Tibial artery (tissue), 4 donors: ENCODE measurements at regions not wholly inside any gene's neighbourhood (a gene's known extent, or its start where the extent isn't known, plus 50 kb on each side); places are given as distances from the start of the nearest gene placed in this dataset.

ENCODE experiments used
- DNase-seq, 2 donors: peaks; one replicate each; pipeline ENCODE4 v3.0.0-alpha.2; 2019
- H3K27ac ChIP-seq, 2 donors: fragments of 200-600 bp; sonication (generic) in 1 of 2; 1 replicate in 1 of 2; 2 replicates in 1 of 2; pipeline ENCODE4 v1.5.1; 2018 to 2019; ENCODE audit warnings: mild to moderate bottlenecking in 1 of 2
- H3K27me3 ChIP-seq, 2 donors: fragments of 200-600 bp; sonication (generic) in 1 of 2; one replicate each; pipeline versions ENCODE4 v1.5.1 to v1.6.0; 2016 to 2019
- H3K36me3 ChIP-seq, 3 donors: fragments of 200-600 bp; sonication (generic) in 2 of 3; one replicate each; pipeline ENCODE4 v1.5.1; 2016 to 2019; ENCODE audit warnings: mild to moderate bottlenecking in 2 of 3
- H3K4me1 ChIP-seq, 4 donors: fragments of 200-600 bp; sonication (generic) in 2 of 4; 1 replicate in 3 of 4; 2 replicates in 1 of 4; pipeline ENCODE4 v1.5.1; 2016 to 2019
- H3K4me3 ChIP-seq, 2 donors: fragments of 200-600 bp; sonication (generic) in 1 of 2; 1 replicate in 1 of 2; 2 replicates in 1 of 2; pipeline ENCODE4 v1.5.1; 2018 to 2019; ENCODE audit warnings: mild to moderate bottlenecking in 2 of 2
- H3K9me3 ChIP-seq, 3 donors: fragments of 200-600 bp; sonication (generic) in 1 of 3; one replicate each; pipeline ENCODE4 v1.5.1; 2016 to 2019
- CTCF ChIP-seq, 2 experiments: fragments of 200-600 bp in 1 of 2; fragments of 450-650 bp in 1 of 2; IDR thresholded peaks; one replicate each; pipeline ENCODE4 v1.5.1; 2017 to 2019; ENCODE audit warnings: antibody characterized with exemption in 2 of 2, mild to moderate bottlenecking in 1 of 2, moderate library complexity in 1 of 2
- intact Hi-C: fragments of 100-400 bp; cut with DNase I; formaldehyde crosslinking; loops from one replicate; pipeline ENCODE4 v1.15.0; 2023; ENCODE audit warnings: low total_unique reads

- intact Hi-C loops, result no loop called here
- no peaks in the 10 kb centered on the region for H3K27me3 ChIP-seq
- no peaks in the 10 kb centered on the region for H3K9me3 ChIP-seq
- no peaks in the 10 kb centered on the region for H3K36me3 ChIP-seq
- no peak overlapping the region for H3K4me3 ChIP-seq
- DNase-seq, result no peak
- no peaks in the 10 kb centered on the region for H3K4me1 ChIP-seq
- TF ChIP-seq CTCF (IDR thresholded peaks at IDR 0.05), result no peak
- H3K27ac ChIP-seq, result no peak overlapping the region
These were observed 90.1 kb upstream of the LRP1B start for GRCh38 chr2:142220901-142221300.

GRCh38 chr2:142220239-142220638, 89.4 kb upstream of the LRP1B start:
- Histone ChIP-seq H3K36me3 (no peaks in the 10 kb centered on the region), H3K4me3 (no peak overlapping the region), H3K27ac (no peak overlapping the region), H3K27me3 (no peaks in the 10 kb centered on the region), H3K9me3 (no peaks in the 10 kb centered on the region), H3K4me1 (no peaks in the 10 kb centered on the region)
- no peak for DNase-seq
- intact Hi-C loops, result no loop called here
- no peak for TF ChIP-seq CTCF (IDR thresholded peaks at IDR 0.05)

GRCh38 chr2:142218471-142218870, 87.7 kb upstream of the LRP1B start:
- no peak overlapping the region for H3K27ac ChIP-seq
- intact Hi-C loops, result no loop called here
- no peak for TF ChIP-seq CTCF (IDR thresholded peaks at IDR 0.05)
- no peaks in the 10 kb centered on the region for H3K36me3 ChIP-seq
- H3K4me3 ChIP-seq, result no peak overlapping the region
- no peaks in the 10 kb centered on the region for H3K4me1 ChIP-seq
- no peaks in the 10 kb centered on the region for H3K27me3 ChIP-seq
- H3K9me3 ChIP-seq, result no peaks in the 10 kb centered on the region
- DNase-seq, result no peak

- H3K4me3 ChIP-seq, result no peak overlapping the region
- no peak overlapping the region for H3K27ac ChIP-seq
- no peaks in the 10 kb centered on the region for H3K27me3 ChIP-seq
- H3K36me3 ChIP-seq, result no peaks in the 10 kb centered on the region
- TF ChIP-seq CTCF (IDR thresholded peaks at IDR 0.05), result no peak
- no peaks in the 10 kb centered on the region for H3K9me3 ChIP-seq
- DNase-seq, result no peak
- no peaks in the 10 kb centered on the region for H3K4me1 ChIP-seq
- intact Hi-C loops, result no loop called here
These were observed 87.0 kb upstream of the LRP1B start for GRCh38 chr2:142217804-142218203.

GRCh38 chr2:142200062-142200461, 69.2 kb upstream of the LRP1B start:
- no peak overlapping the region for H3K4me3 ChIP-seq
- H3K27ac ChIP-seq, result no peak overlapping the region
- DNase-seq, result no peak
- no peaks in the 10 kb centered on the region for H3K4me1 ChIP-seq
- TF ChIP-seq CTCF (IDR thresholded peaks at IDR 0.05), result no peak
- H3K27me3 ChIP-seq, result no peaks in the 10 kb centered on the region
- H3K36me3 ChIP-seq, result no peaks in the 10 kb centered on the region
- intact Hi-C loops, result no loop called here
- no peaks in the 10 kb centered on the region for H3K9me3 ChIP-seq

- Histone ChIP-seq H3K27me3 (no peaks in the 10 kb centered on the region), H3K9me3 (no peaks in the 10 kb centered on the region), H3K27ac (no peak overlapping the region), H3K4me3 (no peak overlapping the region), H3K36me3 (no peaks in the 10 kb centered on the region), H3K4me1 (no peaks in the 10 kb centered on the region)
- intact Hi-C loops, result no loop called here
- no peak for DNase-seq
- TF ChIP-seq CTCF (IDR thresholded peaks at IDR 0.05), result no peak
These were observed 68.3 kb upstream of the LRP1B start for GRCh38 chr2:142199073-142199472.
